NOMO-1 (cell line): ENCODE measurements at regions not wholly inside any gene's neighbourhood (a gene's known extent, or its start where the extent isn't known, plus 50 kb on each side); places are given as distances from the start of the nearest gene placed in this dataset.

Source experiments
- DNase-seq, 2 experiments: peaks; one replicate each; lab custom pipeline; 2025; ENCODE audit not compliant: unreplicated experiment in 2 of 2; lab: John Stamatoyannopoulos, UW

DNA sequence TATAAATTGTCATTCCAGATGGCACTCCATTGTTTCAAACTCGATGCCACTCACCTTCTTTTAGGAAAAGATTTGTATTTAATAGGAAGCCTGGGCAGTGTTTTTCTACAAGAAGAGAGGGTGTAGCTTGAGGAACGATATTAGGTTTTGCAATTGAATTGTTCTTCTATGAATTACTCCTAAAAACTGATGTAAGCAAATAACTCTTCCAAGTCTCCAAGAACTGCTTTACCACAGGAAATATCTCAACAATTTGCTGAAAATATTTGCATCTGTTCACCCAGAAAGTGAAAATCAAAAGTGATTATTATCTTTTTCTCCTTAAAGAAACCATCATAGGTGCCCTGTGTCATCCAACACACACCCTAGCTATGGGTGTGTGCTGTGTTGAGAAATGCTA lies 261.3 kb upstream of the MEOX2 start:
- no peak for DNase-seq

DNA sequence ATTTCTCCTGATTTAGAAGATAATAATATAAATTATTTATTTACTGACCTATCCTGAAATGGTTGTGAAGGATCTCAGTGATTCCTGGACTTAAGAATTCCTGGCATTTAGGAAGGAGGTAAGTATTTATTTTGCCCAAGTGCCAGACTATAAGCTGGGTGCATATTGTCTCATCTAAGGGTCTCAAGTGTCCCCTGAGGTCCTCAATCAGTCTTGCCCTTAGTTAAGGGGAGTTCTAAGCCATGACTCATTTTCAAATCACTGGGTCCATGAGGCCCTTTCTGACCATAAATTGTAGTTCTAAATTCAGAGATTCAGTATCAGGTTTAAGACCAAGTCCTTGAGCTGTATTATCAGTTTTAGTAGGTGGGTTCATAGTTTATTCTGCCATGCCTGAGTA lies 251.6 kb upstream of the MEOX2 start:
- DNase-seq = no peak

DNA sequence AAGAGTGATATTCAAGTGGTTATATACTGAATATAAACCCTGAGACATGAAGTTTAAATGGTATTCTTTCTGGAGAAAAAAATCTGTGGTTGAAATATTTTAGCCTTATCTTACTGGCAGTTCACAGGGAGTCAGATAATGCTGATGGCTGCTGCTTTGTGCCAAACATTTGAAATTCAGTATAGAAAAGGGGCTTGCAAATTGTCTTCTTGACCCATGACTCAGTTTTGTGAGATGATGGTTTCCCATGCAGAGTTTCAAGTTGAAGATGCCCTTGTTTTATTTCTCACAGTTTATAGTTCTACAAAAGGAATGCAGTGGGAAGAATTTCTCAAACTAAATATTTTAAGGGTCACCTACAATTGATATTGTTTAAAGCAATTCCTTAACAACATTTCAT lies 251.1 kb upstream of the MEOX2 start:
- no peak for DNase-seq

DNA sequence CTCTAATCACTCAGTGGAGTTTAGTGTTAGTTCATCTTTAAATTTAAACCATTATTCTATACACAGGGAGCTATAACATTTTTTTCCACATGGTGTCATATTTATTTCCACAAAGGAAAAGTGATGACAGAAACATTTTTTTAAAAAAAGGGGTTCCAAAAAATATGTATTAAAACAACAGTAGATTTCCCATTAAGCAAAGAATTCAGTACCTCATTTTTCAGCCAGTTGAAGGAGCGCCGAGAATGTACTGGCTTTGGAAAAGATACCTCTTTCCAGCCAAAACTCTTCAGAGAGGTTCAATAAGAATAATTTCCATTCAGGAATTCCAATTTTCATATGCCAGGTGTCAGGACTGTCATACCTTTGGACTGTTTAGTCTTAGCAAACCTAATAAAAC lies 250.5 kb upstream of the MEOX2 start:
- no peak for DNase-seq

DNA sequence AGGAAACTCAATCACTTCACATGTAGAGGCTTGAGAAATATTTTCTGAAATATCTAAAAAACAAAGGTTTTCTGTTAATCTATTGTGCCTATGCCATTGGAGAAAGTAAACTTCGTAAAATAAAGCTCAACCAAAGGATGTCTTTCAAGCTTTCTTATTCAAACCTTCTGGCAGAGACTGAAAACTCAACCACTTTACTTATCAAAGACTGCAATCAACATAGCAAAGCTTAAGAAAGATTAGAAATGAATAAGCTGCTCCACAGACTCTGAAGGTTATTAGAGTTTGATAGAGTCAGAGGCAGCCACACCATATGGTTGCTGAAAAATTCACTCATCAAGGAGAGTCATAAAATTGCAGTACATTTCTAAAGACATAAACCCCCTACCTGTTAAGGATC lies 245.8 kb upstream of the MEOX2 start:
- no peak for DNase-seq

DNA sequence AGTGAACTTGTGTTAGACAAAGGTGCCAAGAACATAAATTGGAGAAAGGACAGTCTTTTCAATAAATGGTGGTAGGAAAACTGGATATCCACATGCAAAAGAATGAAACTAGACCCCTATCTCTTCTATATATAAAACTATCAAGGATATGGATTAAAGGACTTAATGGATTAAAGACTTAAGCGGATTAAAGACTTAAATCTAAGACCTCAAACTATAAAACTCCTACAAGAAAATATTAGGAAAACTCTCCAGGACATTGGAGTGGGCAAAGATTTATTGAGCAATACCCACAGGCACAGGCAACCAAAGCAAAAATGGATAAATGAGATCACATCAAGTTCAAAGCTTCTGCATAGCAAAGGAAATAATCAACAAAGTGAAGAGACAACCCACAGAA lies 242.9 kb upstream of the MEOX2 start:
- DNase-seq = no peak

DNA sequence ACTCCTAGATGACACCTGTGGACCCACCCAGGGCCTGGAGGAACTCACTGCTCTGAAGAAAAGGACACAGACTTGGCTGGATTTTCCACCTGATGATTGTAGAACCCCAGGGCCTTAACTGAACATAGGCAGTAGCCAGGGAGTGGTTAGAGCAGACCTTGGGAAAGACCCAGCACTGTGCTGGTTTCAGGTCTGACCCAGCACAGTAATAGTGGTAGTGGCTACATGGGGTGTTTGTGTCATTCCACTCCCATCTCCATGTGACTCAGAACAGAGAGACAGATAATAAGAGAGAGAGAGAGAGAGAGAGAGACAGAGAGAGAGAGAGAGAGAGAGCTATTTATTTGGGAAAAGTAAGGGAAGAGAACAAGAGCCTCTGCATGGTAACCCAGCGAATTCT lies 239.1 kb upstream of the MEOX2 start:
- no peak for DNase-seq

DNA sequence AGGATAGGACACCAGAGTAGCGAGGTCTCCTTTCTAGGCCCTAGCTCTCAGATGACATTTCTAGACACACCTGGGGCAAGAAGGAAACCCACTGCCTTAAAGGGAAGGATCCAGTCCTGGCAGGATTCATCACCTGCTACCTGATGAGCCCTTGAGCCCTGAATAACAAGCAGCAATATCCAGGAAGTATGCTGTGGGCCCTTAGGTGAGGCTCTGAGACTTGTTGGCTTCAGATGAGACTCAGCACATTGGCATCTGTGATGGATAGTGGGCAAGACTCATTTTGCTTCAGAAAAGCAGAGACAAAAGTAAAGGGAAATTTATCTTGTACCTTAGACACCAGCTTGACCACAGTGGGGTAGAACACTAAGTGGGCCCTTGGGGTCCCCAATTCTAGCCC lies 238.4 kb upstream of the MEOX2 start:
- no peak for DNase-seq

DNA sequence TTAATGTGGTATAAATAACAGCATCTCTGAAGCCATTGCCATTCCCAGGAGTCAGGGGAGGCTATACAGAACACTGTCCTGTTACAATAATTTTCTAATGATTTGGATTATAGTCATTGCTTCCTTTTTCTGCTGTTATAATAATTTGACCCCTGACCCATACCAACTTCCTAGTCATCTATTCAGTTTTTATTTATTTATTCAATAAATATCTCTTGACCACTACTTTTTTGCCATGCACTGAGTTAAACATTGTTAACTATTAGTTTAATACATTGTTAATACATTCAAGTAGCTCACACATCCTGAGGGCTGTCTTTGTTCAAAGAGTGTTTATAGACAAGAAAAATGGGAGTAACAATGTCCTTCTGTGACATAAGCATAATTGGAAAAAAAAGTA lies 235.5 kb upstream of the MEOX2 start:
- no peak for DNase-seq

DNA sequence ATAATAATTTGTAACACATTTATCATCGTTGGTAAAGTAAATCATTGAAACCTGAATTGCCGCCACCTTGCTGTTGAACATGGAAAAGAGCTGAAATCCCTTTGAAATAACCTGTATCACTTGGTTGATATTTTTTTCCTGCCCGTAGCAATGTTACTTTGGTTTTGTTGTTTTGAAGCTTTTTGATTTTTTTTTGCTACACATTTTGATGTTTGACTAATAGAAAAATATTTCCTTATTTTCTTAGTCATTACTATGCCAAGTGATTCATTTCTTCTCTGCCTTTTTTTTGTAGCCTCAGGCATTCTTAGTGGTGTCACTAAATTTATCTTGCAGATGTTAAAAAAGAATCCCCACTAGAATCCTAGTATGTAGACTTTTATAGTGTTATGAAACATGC lies 235.1 kb upstream of the MEOX2 start:
- DNase-seq = no peak

DNA sequence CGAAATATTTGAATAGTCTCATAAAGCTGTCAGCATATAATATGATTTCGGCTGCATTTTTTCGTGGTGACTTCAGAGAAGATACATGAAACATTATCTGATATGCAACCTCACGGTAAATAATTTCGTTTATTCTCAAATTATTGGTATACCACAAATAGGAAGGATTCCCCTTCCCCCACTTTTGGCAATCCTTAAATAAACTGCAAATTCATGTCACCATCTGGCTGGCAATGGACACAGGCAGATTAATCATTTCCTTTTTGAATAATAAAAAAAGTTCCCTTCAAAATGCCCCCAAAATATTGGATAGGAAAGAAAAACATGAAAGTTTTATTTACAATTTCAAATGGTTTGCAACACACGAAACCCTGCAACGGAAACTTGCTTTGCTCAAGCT lies 234.5 kb upstream of the MEOX2 start:
- DNase-seq = no peak

DNA sequence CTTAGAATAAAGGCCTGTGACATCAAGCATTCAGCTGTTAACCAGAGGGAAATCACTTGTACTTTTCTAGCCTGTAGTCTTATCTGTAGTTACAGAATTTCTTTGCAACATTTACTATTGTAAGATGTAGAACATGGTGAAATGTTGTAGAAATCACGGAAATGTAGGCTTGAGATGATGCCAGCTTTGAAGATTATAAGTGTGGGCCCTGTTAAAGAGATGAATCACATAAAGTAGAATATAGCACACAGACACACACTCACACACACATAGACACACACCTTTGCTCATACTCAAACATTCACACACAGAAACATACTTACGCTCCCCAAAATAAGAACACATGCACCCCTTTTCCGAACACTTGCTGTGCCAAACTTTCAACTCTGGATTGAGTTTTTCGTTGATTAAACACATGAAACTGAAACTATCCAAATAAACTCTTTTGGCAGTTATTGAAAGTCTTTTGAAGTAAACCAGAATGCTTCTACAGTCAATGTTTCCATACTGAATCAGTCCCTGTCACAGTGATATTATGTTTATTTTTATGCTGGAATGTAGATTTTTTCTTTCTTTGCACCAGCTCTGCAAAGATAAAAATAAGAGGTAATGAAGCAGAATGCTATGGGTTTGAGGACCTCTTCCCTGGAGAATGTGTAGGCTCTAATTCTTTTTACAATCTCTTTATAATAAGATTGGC lies 230.3 kb upstream of the MEOX2 start:
- DNase-seq = no peak

DNA sequence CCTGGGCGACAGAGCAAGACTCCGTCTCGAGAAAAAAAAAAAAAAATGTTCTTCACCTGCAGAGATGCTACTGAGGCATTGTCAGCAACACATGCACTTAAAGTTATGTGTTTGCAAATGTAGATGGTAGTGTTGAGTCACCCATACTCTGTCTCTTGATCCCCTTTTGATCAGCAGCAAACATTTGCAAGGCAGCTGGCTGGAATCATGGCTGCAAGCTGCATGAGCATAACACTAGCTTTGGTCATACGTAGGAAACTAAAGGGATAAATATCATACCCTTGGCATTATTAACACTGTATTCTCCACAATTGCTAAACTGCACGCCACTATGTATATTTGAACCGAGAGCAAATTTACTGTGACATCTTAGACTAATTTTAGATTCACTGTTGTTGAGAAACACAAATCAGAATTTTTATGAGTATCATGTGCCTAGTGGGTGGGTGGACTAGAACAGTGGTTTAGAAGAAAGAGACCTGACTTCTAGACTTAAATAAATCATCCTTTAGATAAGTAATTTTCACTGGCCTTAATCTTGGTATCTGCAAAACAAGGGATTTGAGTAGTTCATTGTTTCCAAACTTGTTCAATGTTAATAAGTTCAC lies 229.3 kb upstream of the MEOX2 start:
- no peak for DNase-seq

DNA sequence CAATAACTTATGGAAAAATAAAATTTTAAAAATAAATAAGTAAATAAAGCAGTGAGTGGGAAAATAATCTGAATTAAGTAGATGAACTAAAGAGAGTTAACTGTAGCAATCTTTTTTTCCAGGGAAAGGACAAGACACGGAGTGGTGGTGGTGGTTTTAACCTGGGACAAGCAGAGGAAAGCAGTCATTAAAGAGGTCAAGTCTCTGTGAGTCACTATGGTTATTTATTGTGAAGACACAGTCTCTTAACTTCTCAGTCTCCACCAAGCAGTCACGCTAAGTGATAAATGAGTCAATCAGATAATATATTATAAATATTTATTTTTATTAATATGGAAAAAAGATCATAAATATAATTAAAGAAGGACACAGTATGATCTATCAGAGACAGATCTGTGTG lies 228.1 kb upstream of the MEOX2 start:
- DNase-seq = no peak

DNA sequence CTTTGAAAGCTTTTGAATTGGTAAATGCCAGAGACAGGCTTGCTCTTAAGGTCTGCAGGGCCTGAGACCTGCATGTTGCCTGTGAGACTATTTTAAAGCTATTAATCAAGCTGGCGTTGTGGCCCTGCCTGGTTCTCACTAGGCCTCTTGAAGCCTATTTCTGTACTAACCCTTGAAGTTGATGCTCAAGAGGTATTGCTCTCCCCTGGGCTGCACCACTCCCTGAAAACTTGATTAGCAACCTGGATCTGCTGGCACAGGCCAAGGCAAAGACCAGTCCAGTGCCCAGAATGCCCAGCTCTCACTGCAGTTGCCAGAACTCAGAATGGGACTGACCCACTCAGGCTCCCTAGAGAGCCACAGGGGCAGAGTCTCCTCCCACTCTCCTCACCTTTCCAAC lies 220.0 kb upstream of the MEOX2 start:
- no peak for DNase-seq

DNA sequence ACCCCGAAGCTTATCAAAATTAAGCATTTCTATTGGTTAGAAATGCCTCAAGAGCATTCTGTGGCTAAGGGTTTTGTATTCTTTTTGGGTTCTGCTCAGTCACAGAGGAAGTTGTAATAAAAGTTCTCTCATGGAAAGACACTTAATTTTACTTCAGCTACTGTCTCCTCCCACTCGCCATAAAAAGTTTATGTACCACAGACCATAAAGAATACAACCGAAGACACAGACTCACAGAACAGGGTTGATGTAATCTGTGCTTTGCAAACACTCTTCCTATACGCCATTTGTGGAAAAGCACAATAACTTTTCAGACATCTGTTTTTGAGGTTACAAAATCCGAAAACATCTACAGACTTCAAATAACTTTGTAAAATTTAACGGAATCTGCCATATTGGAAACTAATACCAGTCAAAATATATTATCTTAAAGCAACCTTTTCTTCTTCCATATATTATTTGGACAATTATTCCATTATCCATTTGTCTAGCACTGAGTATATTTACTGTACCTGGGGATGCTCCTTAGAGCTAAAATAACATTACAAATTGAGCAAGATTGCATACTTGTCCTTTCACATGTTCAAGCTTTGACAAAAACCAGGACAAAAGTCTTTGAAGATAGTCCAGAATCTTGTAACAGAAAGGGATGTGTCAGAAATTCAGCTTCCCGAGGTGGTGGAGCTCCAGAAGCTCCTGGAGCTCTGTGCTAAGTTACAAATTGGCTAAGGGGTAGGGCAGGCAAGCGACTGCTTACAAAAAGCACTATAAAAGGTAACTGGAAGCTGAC lies 219.0 kb upstream of the MEOX2 start:
- DNase-seq = peak in 1 of 2 experiments; percentile 36

DNA sequence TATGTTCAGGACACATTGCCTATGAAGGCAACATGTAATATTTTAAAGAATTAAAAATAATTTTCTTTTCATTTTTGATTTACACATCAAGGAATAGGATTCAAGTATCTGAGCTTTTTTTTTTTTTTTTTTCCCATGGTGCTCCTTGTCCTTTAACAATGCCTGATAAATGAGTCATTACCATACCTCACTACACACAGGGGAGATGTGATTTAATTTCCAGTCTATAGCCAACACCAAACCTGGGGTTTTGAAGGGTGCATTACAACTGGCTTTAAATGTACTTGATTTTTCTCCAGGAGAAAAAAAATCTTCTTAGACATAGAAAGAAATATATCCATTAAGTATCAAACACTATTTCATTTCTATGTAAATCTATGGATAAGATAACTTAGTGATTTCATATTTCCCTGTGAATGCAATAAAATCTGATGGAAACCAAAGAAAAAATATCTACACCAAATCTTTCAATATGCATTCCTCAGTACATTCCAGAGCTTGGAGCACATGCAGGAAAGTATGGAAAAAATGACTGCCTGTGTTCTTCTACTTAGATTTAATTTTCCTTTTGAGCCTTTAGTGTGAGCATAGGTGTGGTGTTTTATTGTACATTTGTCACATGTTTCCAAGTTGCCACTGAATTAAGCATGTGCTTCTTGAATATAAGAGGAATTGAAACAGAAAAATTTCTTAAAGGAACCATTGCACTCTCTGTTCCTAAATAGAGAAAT lies 204.8 kb upstream of the MEOX2 start:
- DNase-seq = peak in 1 of 2 experiments; percentile 28

DNA sequence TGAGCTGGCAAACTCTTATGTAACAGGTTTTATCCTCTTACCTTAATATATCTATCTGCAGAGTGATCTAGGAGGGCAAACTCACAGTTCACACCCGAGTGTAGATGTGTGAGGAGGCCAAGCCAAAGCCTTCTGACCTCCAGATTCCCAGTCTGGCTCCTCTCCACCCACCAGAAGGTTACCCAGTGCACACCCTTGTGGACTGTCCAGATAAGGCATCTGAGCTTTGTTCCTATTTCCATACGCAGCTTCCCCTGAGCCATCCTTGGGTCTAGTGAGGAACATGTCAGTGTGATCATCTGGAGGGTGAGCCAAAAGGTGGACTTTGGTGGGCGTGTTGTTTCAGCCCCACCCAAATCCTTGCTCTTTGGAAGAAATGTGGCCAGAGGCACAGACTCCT lies 203.0 kb upstream of the MEOX2 start:
- DNase-seq = peak; percentile 28 to 46

DNA sequence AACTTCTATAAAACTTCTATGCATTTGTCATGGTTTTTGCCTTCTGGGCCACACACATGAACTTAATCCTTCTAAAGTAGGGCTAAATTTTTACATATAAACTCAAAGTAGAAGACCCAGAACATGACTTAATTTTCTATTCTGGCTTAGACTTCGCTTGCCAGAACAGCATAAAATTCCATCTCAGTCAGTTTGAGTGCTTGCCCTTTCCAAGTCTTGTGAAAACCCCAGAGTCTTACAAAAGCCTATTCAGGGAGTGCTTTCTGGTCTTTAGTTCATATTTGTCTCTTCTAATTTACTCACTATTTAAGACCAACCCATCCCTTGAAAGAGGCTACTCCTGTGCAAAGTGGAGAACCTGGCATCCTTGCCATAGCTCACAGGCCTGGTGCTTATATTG lies 201.6 kb upstream of the MEOX2 start:
- DNase-seq = no peak

DNA sequence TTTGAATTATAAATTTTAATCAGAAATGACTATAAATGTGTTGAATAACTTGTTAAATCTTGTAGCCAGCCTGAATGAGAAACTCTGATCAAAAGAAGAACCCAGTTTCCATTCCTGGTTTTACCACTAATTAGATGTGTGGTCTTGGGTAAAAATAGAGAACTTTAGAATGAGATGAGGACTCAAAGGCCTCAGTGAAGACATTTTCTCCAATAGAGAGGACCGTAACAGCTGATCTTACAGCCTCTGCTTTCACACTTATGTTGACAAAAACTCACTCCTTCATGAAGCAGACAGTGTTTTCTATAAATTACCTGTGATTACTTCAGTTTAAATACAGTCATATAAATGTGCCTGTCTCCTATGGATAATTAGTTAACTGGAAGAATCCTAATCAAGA lies 200.1 kb upstream of the MEOX2 start:
- DNase-seq = peak; percentile 1 to 92

DNA sequence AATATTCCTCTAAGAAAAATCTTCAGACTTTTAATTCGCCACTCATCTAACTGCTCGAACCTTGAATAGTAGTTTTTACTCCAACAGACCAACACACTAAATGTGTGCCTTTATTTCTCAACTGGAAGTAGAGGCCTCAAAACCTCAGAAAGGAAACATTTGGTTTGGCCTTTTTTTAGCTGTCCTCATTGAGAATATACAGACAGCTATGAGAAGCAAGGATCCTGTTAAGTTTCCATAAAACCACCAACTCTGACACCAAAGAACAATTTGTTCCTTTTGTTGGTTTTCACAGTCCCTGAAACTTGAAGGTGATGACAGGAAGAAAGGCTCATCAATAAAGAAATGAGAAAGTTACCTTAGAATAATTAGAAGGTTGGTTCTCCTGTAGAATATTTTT lies 199.2 kb upstream of the MEOX2 start:
- peak; percentile 6 to 41 for DNase-seq
